ENCODE measurements at regions not wholly inside any gene's neighbourhood (a gene's known extent, or its start where the extent isn't known, plus 50 kb on each side); places are given as distances from the start of the nearest gene placed in this dataset.
"Not testable (repeated sequence)": the region's sequence is repeated elsewhere in the genome, so short reads cannot be mapped to it uniquely, and the experiment has no call there.

- H3K9ac ChIP-seq (ENCODE audit: insufficient read length, low read depth) = no peak overlapping the region
- H3K36me3 ChIP-seq (ENCODE audit: insufficient read depth, insufficient read length, low read length) = no peaks in the 10 kb centered on the region
- H3K4me3 ChIP-seq (ENCODE audit: insufficient read length, low read depth) = no peak overlapping the region
- H3K27me3 ChIP-seq (ENCODE audit: insufficient read depth, insufficient read length) = no peaks in the 10 kb centered on the region
- no peak for DNase-seq (ENCODE audit: low read depth, low spot score)
- no peaks in the 10 kb centered on the region for H3K9me3 ChIP-seq (ENCODE audit: insufficient read depth, low read length)
- TF ChIP-seq SUZ12 (IDR thresholded peaks at IDR 0.05; ENCODE audit: extremely low read depth, insufficient read depth, insufficient read length) = no peak
- TF ChIP-seq YY1 (IDR thresholded peaks at IDR 0.05; ENCODE audit: insufficient read depth, insufficient read length) = no peak
- TF ChIP-seq ZNF274 (IDR thresholded peaks at IDR 0.05; ENCODE audit: low read depth, low read length) = no peak
- no peaks in the 10 kb centered on the region for H3K4me1 ChIP-seq (ENCODE audit: insufficient read depth, insufficient read length)
Observed at GRCh38 chr16:26391833-26392232, 674.9 kb upstream of the C16orf82 start.

GRCh38 chr16:26394409-26394808, 672.3 kb upstream of the C16orf82 start:
- H3K4me1 ChIP-seq (ENCODE audit: insufficient read depth, insufficient read length) = no peaks in the 10 kb centered on the region
- H3K9me3 ChIP-seq (ENCODE audit: insufficient read depth, low read length) = no peaks in the 10 kb centered on the region
- TF ChIP-seq SUZ12 (IDR thresholded peaks at IDR 0.05; ENCODE audit: extremely low read depth, insufficient read depth, insufficient read length) (no peak), ZNF274 (IDR thresholded peaks at IDR 0.05; ENCODE audit: low read depth, low read length) (no peak), YY1 (IDR thresholded peaks at IDR 0.05; ENCODE audit: insufficient read depth, insufficient read length) (no peak)
- H3K4me3 ChIP-seq (ENCODE audit: insufficient read length, low read depth) = no peak overlapping the region
- no peak overlapping the region for H3K9ac ChIP-seq (ENCODE audit: insufficient read length, low read depth)
- DNase-seq (ENCODE audit: low read depth, low spot score) = no peak
- H3K27me3 ChIP-seq (ENCODE audit: insufficient read depth, insufficient read length) = no peaks in the 10 kb centered on the region
- no peaks in the 10 kb centered on the region for H3K36me3 ChIP-seq (ENCODE audit: insufficient read depth, insufficient read length, low read length)

- Histone ChIP-seq H3K4me3 (ENCODE audit: insufficient read length, low read depth) (no peak overlapping the region), H3K9ac (ENCODE audit: insufficient read length, low read depth) (no peak overlapping the region), H3K4me1 (ENCODE audit: insufficient read depth, insufficient read length) (no peaks in the 10 kb centered on the region), H3K36me3 (ENCODE audit: insufficient read depth, insufficient read length, low read length) (no peaks in the 10 kb centered on the region), H3K27me3 (ENCODE audit: insufficient read depth, insufficient read length) (no peaks in the 10 kb centered on the region), H3K9me3 (ENCODE audit: insufficient read depth, low read length) (no peaks in the 10 kb centered on the region)
- DNase-seq (ENCODE audit: low read depth, low spot score) = no peak
- TF ChIP-seq SUZ12 (IDR thresholded peaks at IDR 0.05; ENCODE audit: extremely low read depth, insufficient read depth, insufficient read length) = no peak
- TF ChIP-seq ZNF274 (IDR thresholded peaks at IDR 0.05; ENCODE audit: low read depth, low read length) = no peak
- TF ChIP-seq YY1 (IDR thresholded peaks at IDR 0.05; ENCODE audit: insufficient read depth, insufficient read length) = no peak
Observed at GRCh38 chr16:26395700-26396099, 671.0 kb upstream of the C16orf82 start.

GRCh38 chr16:26396511-26397235, 670.1 kb upstream of the C16orf82 start:
- no peak overlapping the region for H3K4me3 ChIP-seq (ENCODE audit: insufficient read length, low read depth)
- no peaks in the 10 kb centered on the region for H3K4me1 ChIP-seq (ENCODE audit: insufficient read depth, insufficient read length)
- H3K27me3 ChIP-seq (ENCODE audit: insufficient read depth, insufficient read length) = no peaks in the 10 kb centered on the region
- DNase-seq (ENCODE audit: low read depth, low spot score) = no peak
- H3K9me3 ChIP-seq (ENCODE audit: insufficient read depth, low read length) = no peaks in the 10 kb centered on the region
- H3K36me3 ChIP-seq (ENCODE audit: insufficient read depth, insufficient read length, low read length) = no peaks in the 10 kb centered on the region
- TF ChIP-seq SUZ12 (IDR thresholded peaks at IDR 0.05; ENCODE audit: extremely low read depth, insufficient read depth, insufficient read length) (no peak), YY1 (IDR thresholded peaks at IDR 0.05; ENCODE audit: insufficient read depth, insufficient read length) (no peak), ZNF274 (IDR thresholded peaks at IDR 0.05; ENCODE audit: low read depth, low read length) (no peak)
- H3K9ac ChIP-seq (ENCODE audit: insufficient read length, low read depth) = no peak overlapping the region

- no peaks in the 10 kb centered on the region for H3K36me3 ChIP-seq (ENCODE audit: insufficient read depth, insufficient read length, low read length)
- no peak overlapping the region for H3K4me3 ChIP-seq (ENCODE audit: insufficient read length, low read depth)
- no peak for DNase-seq (ENCODE audit: low read depth, low spot score)
- no peak for TF ChIP-seq ZNF274 (IDR thresholded peaks at IDR 0.05; ENCODE audit: low read depth, low read length)
- no peak for TF ChIP-seq YY1 (IDR thresholded peaks at IDR 0.05; ENCODE audit: insufficient read depth, insufficient read length)
- TF ChIP-seq SUZ12 (IDR thresholded peaks at IDR 0.05; ENCODE audit: extremely low read depth, insufficient read depth, insufficient read length) = no peak
- H3K9ac ChIP-seq (ENCODE audit: insufficient read length, low read depth) = no peak overlapping the region
- H3K27me3 ChIP-seq (ENCODE audit: insufficient read depth, insufficient read length) = no peaks in the 10 kb centered on the region
- peaks cover 6% of the 10 kb centered on the region; the same call in 1 of the 2 replicates for H3K9me3 ChIP-seq (ENCODE audit: insufficient read depth, low read length)
- H3K4me1 ChIP-seq (ENCODE audit: insufficient read depth, insufficient read length) = no peaks in the 10 kb centered on the region
Observed at GRCh38 chr16:26413780-26414179, 652.9 kb upstream of the C16orf82 start.

- not testable (repeated sequence) for H3K4me1 ChIP-seq (ENCODE audit: insufficient read depth, insufficient read length); DNase-seq (ENCODE audit: low read depth, low spot score); H3K27me3 ChIP-seq (ENCODE audit: insufficient read depth, insufficient read length); H3K36me3 ChIP-seq (ENCODE audit: insufficient read depth, insufficient read length, low read length); H3K9me3 ChIP-seq (ENCODE audit: insufficient read depth, low read length); H3K4me3 ChIP-seq (ENCODE audit: insufficient read length, low read depth); H3K9ac ChIP-seq (ENCODE audit: insufficient read length, low read depth)
Observed at GRCh38 chr16:26419458-26419857, 647.3 kb upstream of the C16orf82 start.

GRCh38 chr16:26430618-26431017, 636.1 kb upstream of the C16orf82 start:
- H3K9me3 ChIP-seq (ENCODE audit: insufficient read depth, low read length) = peaks cover 4% of the 10 kb centered on the region; the same call in 1 of the 2 replicates
- no peak for TF ChIP-seq YY1 (IDR thresholded peaks at IDR 0.05; ENCODE audit: insufficient read depth, insufficient read length)
- no peak for TF ChIP-seq ZNF274 (IDR thresholded peaks at IDR 0.05; ENCODE audit: low read depth, low read length)
- no peak for TF ChIP-seq SUZ12 (IDR thresholded peaks at IDR 0.05; ENCODE audit: extremely low read depth, insufficient read depth, insufficient read length)
- no peaks in the 10 kb centered on the region for H3K36me3 ChIP-seq (ENCODE audit: insufficient read depth, insufficient read length, low read length)
- H3K4me3 ChIP-seq (ENCODE audit: insufficient read length, low read depth) = no peak overlapping the region
- H3K9ac ChIP-seq (ENCODE audit: insufficient read length, low read depth) = no peak overlapping the region
- no peak for DNase-seq (ENCODE audit: low read depth, low spot score)
- H3K27me3 ChIP-seq (ENCODE audit: insufficient read depth, insufficient read length) = no peaks in the 10 kb centered on the region
- no peaks in the 10 kb centered on the region for H3K4me1 ChIP-seq (ENCODE audit: insufficient read depth, insufficient read length)

Measured in NT2/D1 (cell line).